ENCODE measurements at regions not wholly inside any gene's neighbourhood (a gene's known extent, or its start where the extent isn't known, plus 50 kb on each side); places are given as distances from the start of the nearest gene placed in this dataset.
A peak's percentile ranks its signal among the peaks of the same experiment; 100 is the strongest.

- H3K4me1 ChIP-seq (ENCODE audit: insufficient read depth), result no peaks in the 10 kb centered on the region
- no peak for DNase-seq (ENCODE audit: extremely low spot score)
- H3K4me3 ChIP-seq (ENCODE audit: low read depth, low read length), result no peak overlapping the region
- H3K27ac ChIP-seq (ENCODE audit: low read depth), result no peak overlapping the region
- WGBS, result 70% methylated on average over 13 of the region's 13 CpGs
- no peaks in the 10 kb centered on the region for H3K36me3 ChIP-seq (ENCODE audit: insufficient read depth)
Observed at GRCh38 chr1:4270651-4271337, 370.7 kb upstream of the C1orf174 start.

- Histone ChIP-seq H3K27ac (ENCODE audit: low read depth) (no peak overlapping the region), H3K36me3 (ENCODE audit: insufficient read depth) (no peaks in the 10 kb centered on the region), H3K4me1 (ENCODE audit: insufficient read depth) (no peaks in the 10 kb centered on the region), H3K4me3 (ENCODE audit: low read depth, low read length) (no peak overlapping the region)
- WGBS, result 81% methylated on average over 8 of the region's 8 CpGs
- no peak for DNase-seq (ENCODE audit: extremely low spot score)
Observed at GRCh38 chr1:4271338-4271998, 371.4 kb upstream of the C1orf174 start.

GRCh38 chr1:4272568-4272967 is 372.5 kb upstream of the C1orf174 start:
- no peaks in the 10 kb centered on the region for H3K4me1 ChIP-seq (ENCODE audit: insufficient read depth)
- H3K36me3 ChIP-seq (ENCODE audit: insufficient read depth), result no peaks in the 10 kb centered on the region
- WGBS, result 51% methylated on average over 3 of the region's 3 CpGs
- no peak overlapping the region for H3K27ac ChIP-seq (ENCODE audit: low read depth)
- DNase-seq (ENCODE audit: extremely low spot score), result no peak
- no peak overlapping the region for H3K4me3 ChIP-seq (ENCODE audit: low read depth, low read length)

GRCh38 chr1:4273243-4273642 is 373.2 kb upstream of the C1orf174 start:
- no peaks in the 10 kb centered on the region for H3K4me1 ChIP-seq (ENCODE audit: insufficient read depth)
- 51% methylated on average over 3 of the region's 3 CpGs for WGBS

GRCh38 chr1:4273747-4274146 is 373.7 kb upstream of the C1orf174 start:
- Histone ChIP-seq H3K4me1 (ENCODE audit: insufficient read depth) (no peaks in the 10 kb centered on the region), H3K4me3 (ENCODE audit: low read depth, low read length) (no peak overlapping the region), H3K36me3 (ENCODE audit: insufficient read depth) (no peaks in the 10 kb centered on the region), H3K27ac (ENCODE audit: low read depth) (no peak overlapping the region)
- WGBS, result 29% methylated on average over 5 of the region's 5 CpGs
- no peak for DNase-seq (ENCODE audit: extremely low spot score)

More at GRCh38 chr1:4273243-4273642, 373.2 kb upstream of the C1orf174 start:
- no peak for DNase-seq (ENCODE audit: extremely low spot score)
- Histone ChIP-seq H3K4me3 (ENCODE audit: low read depth, low read length) (no peak overlapping the region), H3K27ac (ENCODE audit: low read depth) (no peak overlapping the region), H3K36me3 (ENCODE audit: insufficient read depth) (no peaks in the 10 kb centered on the region)

GRCh38 chr1:4275083-4275482 is 375.0 kb upstream of the C1orf174 start:
- Histone ChIP-seq H3K27ac (ENCODE audit: low read depth) (no peak overlapping the region), H3K36me3 (ENCODE audit: insufficient read depth) (no peaks in the 10 kb centered on the region), H3K4me1 (ENCODE audit: insufficient read depth) (no peaks in the 10 kb centered on the region), H3K4me3 (ENCODE audit: low read depth, low read length) (no peak overlapping the region)
- no peak for DNase-seq (ENCODE audit: extremely low spot score)
- WGBS, result 88% methylated on average over 9 of the region's 9 CpGs

- Histone ChIP-seq H3K4me3 (ENCODE audit: low read depth, low read length) (no peak overlapping the region), H3K27ac (ENCODE audit: low read depth) (no peak overlapping the region), H3K36me3 (ENCODE audit: insufficient read depth) (no peaks in the 10 kb centered on the region), H3K4me1 (ENCODE audit: insufficient read depth) (no peaks in the 10 kb centered on the region)
- 23% methylated on average over 5 of the region's 5 CpGs for WGBS
- DNase-seq (ENCODE audit: extremely low spot score), result no peak
Observed at GRCh38 chr1:4276238-4276637, 376.2 kb upstream of the C1orf174 start.

GRCh38 chr1:4277598-4277997 is 376.8 kb upstream of the AJAP1 start:
- no peaks in the 10 kb centered on the region for H3K4me1 ChIP-seq (ENCODE audit: insufficient read depth)
- no peak overlapping the region for H3K4me3 ChIP-seq (ENCODE audit: low read depth, low read length)
- no peak overlapping the region for H3K27ac ChIP-seq (ENCODE audit: low read depth)
- DNase-seq (ENCODE audit: extremely low spot score), result no peak
- no peaks in the 10 kb centered on the region for H3K36me3 ChIP-seq (ENCODE audit: insufficient read depth)
- 70% methylated on average over 2 of the region's 2 CpGs for WGBS

GRCh38 chr1:4284976-4285375 is 369.4 kb upstream of the AJAP1 start:
- Histone ChIP-seq H3K36me3 (ENCODE audit: insufficient read depth) (no peaks in the 10 kb centered on the region), H3K4me3 (ENCODE audit: low read depth, low read length) (no peak overlapping the region), H3K4me1 (ENCODE audit: insufficient read depth) (no peaks in the 10 kb centered on the region), H3K27ac (ENCODE audit: low read depth) (no peak overlapping the region)
- 78% methylated on average over 3 of the region's 3 CpGs for WGBS
- DNase-seq (ENCODE audit: extremely low spot score), result no peak

GRCh38 chr1:4292861-4293260 is 361.5 kb upstream of the AJAP1 start:
- H3K27ac ChIP-seq (ENCODE audit: low read depth), result no peak overlapping the region
- H3K4me3 ChIP-seq (ENCODE audit: low read depth, low read length), result no peak overlapping the region
- DNase-seq (ENCODE audit: extremely low spot score), result no peak
- H3K36me3 ChIP-seq (ENCODE audit: insufficient read depth), result no peaks in the 10 kb centered on the region
- H3K4me1 ChIP-seq (ENCODE audit: insufficient read depth), result no peaks in the 10 kb centered on the region
- WGBS, result 45% methylated on average over 8 of the region's 8 CpGs

GRCh38 chr1:4298361-4299083 is 355.9 kb upstream of the AJAP1 start:
- 44% methylated on average over 12 of the region's 12 CpGs for WGBS

GRCh38 chr1:4301007-4301406 is 353.4 kb upstream of the AJAP1 start:
- Histone ChIP-seq H3K4me3 (ENCODE audit: low read depth, low read length) (no peak overlapping the region), H3K36me3 (ENCODE audit: insufficient read depth) (no peaks in the 10 kb centered on the region), H3K27ac (ENCODE audit: low read depth) (no peak overlapping the region), H3K4me1 (ENCODE audit: insufficient read depth) (no peaks in the 10 kb centered on the region)
- no peak for DNase-seq (ENCODE audit: extremely low spot score)
- 71% methylated on average over 8 of the region's 8 CpGs for WGBS

More at GRCh38 chr1:4298361-4299083, 355.9 kb upstream of the AJAP1 start:
- peak; percentile 54 for DNase-seq (ENCODE audit: extremely low spot score)
- no peak overlapping the region for H3K27ac ChIP-seq (ENCODE audit: low read depth)
- no peaks in the 10 kb centered on the region for H3K4me1 ChIP-seq (ENCODE audit: insufficient read depth)
- H3K4me3 ChIP-seq (ENCODE audit: low read depth, low read length), result no peak overlapping the region
- no peaks in the 10 kb centered on the region for H3K36me3 ChIP-seq (ENCODE audit: insufficient read depth)

GRCh38 chr1:4303303-4303702 is 351.1 kb upstream of the AJAP1 start:
- H3K4me3 ChIP-seq (ENCODE audit: low read depth, low read length), result no peak overlapping the region
- H3K4me1 ChIP-seq (ENCODE audit: insufficient read depth), result no peaks in the 10 kb centered on the region
- DNase-seq (ENCODE audit: extremely low spot score), result no peak
- 84% methylated on average over 9 of the region's 9 CpGs for WGBS
- no peaks in the 10 kb centered on the region for H3K36me3 ChIP-seq (ENCODE audit: insufficient read depth)
- H3K27ac ChIP-seq (ENCODE audit: low read depth), result no peak overlapping the region

Measured in urinary bladder (tissue), 3 donors.